GM23338 (cell line): ENCODE measurements at regions not wholly inside any gene's neighbourhood (a gene's known extent, or its start where the extent isn't known, plus 50 kb on each side); places are given as distances from the start of the nearest gene placed in this dataset.

ENCODE experiments used
- CREB1 ChIP-seq: fragments of 250-450 bp; sonication (Bioruptor Pico); IDR thresholded peaks from 2 replicates; pipeline ENCODE4 v1.5.0; 2020; ENCODE audit warnings: low read depth, mild to moderate bottlenecking, moderate library complexity
- CTCF ChIP-seq, 2 experiments: fragments of 200-600 bp in 1 of 2; sonication (generic) in 1 of 2; conservative IDR thresholded peaks; 2 replicates each; pipeline versions ENCODE4 v1.5.1 to v1.6.1; 2016 to 2017; ENCODE audit warnings: antibody characterized with exemption in 2 of 2, low read depth in 2 of 2, mild to moderate bottlenecking in 2 of 2, moderate library complexity in 1 of 2
- ETS1 ChIP-seq: IDR thresholded peaks from 2 replicates; pipeline ENCODE4 v1.6.1; 2016; ENCODE audit warnings: antibody characterized with exemption
- EZH2 ChIP-seq: fragments of 200-600 bp; sonication (generic); IDR thresholded peaks from one replicate; pipeline ENCODE4 v1.8.0; 2017; ENCODE audit warnings: antibody characterized with exemption, mild to moderate bottlenecking, low read depth; ENCODE audit not compliant: unreplicated experiment
- EZH2phosphoT487 ChIP-seq: fragments of 200-600 bp; sonication (generic); IDR thresholded peaks from one replicate; pipeline ENCODE4 v1.8.1; 2018; ENCODE audit warnings: antibody characterized with exemption; ENCODE audit not compliant: unreplicated experiment
- JUNB ChIP-seq: IDR thresholded peaks from one replicate; pipeline ENCODE4 v1.6.1; 2016; ENCODE audit warnings: antibody characterized with exemption; ENCODE audit not compliant: unreplicated experiment
- NANOG ChIP-seq: IDR thresholded peaks from 2 replicates; pipeline ENCODE4 v1.6.1; 2016; ENCODE audit warnings: antibody characterized with exemption, borderline replicate concordance
- POLR2AphosphoS5 ChIP-seq: IDR thresholded peaks from 2 replicates; pipeline ENCODE4 v1.6.1; 2016; ENCODE audit warnings: antibody characterized with exemption, low read depth
- REST ChIP-seq: IDR thresholded peaks from one replicate; pipeline ENCODE4 v1.6.1; 2018; ENCODE audit warnings: antibody characterized with exemption; ENCODE audit not compliant: unreplicated experiment
- ZNF331 ChIP-seq: fragments of 250-450 bp; sonication (Bioruptor Pico); IDR thresholded peaks from 2 replicates; pipeline ENCODE4 v1.5.0; 2020; ENCODE audit warnings: low read depth, mild to moderate bottlenecking, moderate library complexity

GRCh38 chr7:91397612-91398011, 133.4 kb downstream of the FZD1 start:
- TF ChIP-seq CTCF (conservative IDR thresholded peaks at IDR 0.05; ENCODE audit: low read depth in 2 of 2) (no peak), JUNB (no peak), REST (no peak), EZH2 (no peak), CREB1 (no peak), NANOG (no peak), ETS1 (no peak), POLR2AphosphoS5 (no peak), EZH2phosphoT487 (no peak), ZNF331 (CRISPR knock-in tag) (no peak)
